Neural progenitor cell (in vitro differentiated cells): ENCODE measurements at regions not wholly inside any gene's neighbourhood (a gene's known extent, or its start where the extent isn't known, plus 50 kb on each side); places are given as distances from the start of the nearest gene placed in this dataset.

Source experiments
- DNase-seq: peaks from one replicate; pipeline ENCODE4 v3.0.0-alpha.2; 2016; ENCODE audit warnings: low spot score
- H2AFZ ChIP-seq: fragments of 200-600 bp; sonication (generic); replicated peaks from 2 replicates; pipeline ENCODE4 v1.6.1; 2016; ENCODE audit warnings: antibody characterized with exemption
- H3F3A ChIP-seq: fragments of 200-600 bp; sonication (generic); 2 replicates; pipeline ENCODE4 v1.6.1; 2016; ENCODE audit warnings: antibody characterized with exemption, low read depth
- H3K27ac ChIP-seq: fragments of 200-600 bp; sonication (generic); 2 replicates; pipeline ENCODE4 v1.5.1; 2016; ENCODE audit warnings: mild to moderate bottlenecking
- H3K27me3 ChIP-seq: fragments of 200-600 bp; sonication (generic); 2 replicates; pipeline ENCODE4 v1.6.1; 2016; ENCODE audit warnings: mild to moderate bottlenecking, moderate library complexity
- H3K36me3 ChIP-seq: fragments of 200-600 bp; sonication (generic); 2 replicates; pipeline ENCODE4 v1.5.1; 2016
- H3K4me1 ChIP-seq: fragments of 200-600 bp; sonication (generic); 2 replicates; pipeline ENCODE4 v1.6.1; 2016; ENCODE audit warnings: mixed run types
- H3K4me2 ChIP-seq: fragments of 200-600 bp; sonication (generic); 2 replicates; pipeline ENCODE4 v1.6.1; 2016
- H3K4me3 ChIP-seq: fragments of 200-600 bp; sonication (generic); 2 replicates; pipeline ENCODE4 v1.5.1; 2016
- H3K79me2 ChIP-seq: fragments of 200-600 bp; sonication (generic); 2 replicates; pipeline ENCODE4 v1.6.1; 2016; ENCODE audit warnings: low read depth
- H3K9ac ChIP-seq: fragments of 200-600 bp; sonication (generic); 2 replicates; pipeline ENCODE4 v1.6.1; 2016
- H3K9me3 ChIP-seq: fragments of 200-600 bp; sonication (generic); 2 replicates; pipeline ENCODE4 v1.5.1; 2016; ENCODE audit warnings: low read depth
- H4K20me1 ChIP-seq: fragments of 200-600 bp; sonication (generic); 2 replicates; pipeline ENCODE4 v1.6.1; 2016; ENCODE audit warnings: low read depth
- H3K27ac Mint-ChIP-seq: 3 replicates; pipeline ENCODE4 v1.8.0; 2021; ENCODE audit warnings: mixed read lengths
- H3K27me3 Mint-ChIP-seq: 2 replicates; pipeline ENCODE4 v1.8.0; 2022; ENCODE audit warnings: low read depth, mild to moderate bottlenecking, inconsistent platforms, moderate library complexity, mixed read lengths; ENCODE audit not compliant: insufficient read depth
- H3K36me3 Mint-ChIP-seq: 3 replicates; pipeline ENCODE4 v1.8.0; 2021; ENCODE audit warnings: mixed read lengths
- H3K4me1 Mint-ChIP-seq: 3 replicates; pipeline ENCODE4 v1.8.0; 2021; ENCODE audit warnings: mixed read lengths
- H3K4me3 Mint-ChIP-seq: 3 replicates; pipeline ENCODE4 v1.8.0; 2021; ENCODE audit warnings: mild to moderate bottlenecking, moderate library complexity, mixed read lengths
- H3K9me3 Mint-ChIP-seq: 3 replicates; pipeline ENCODE4 v1.8.0; 2020; ENCODE audit warnings: mixed read lengths
- CTCF ChIP-seq: fragments of 200-600 bp; sonication (generic); IDR thresholded peaks from 2 replicates; pipeline ENCODE4 v1.5.1; 2017; ENCODE audit warnings: antibody characterized with exemption, mild to moderate bottlenecking
- EZH2 ChIP-seq: fragments of 200-600 bp; sonication (generic); IDR thresholded peaks from 2 replicates; pipeline ENCODE4 v1.6.1; 2017; ENCODE audit warnings: antibody characterized with exemption, mild to moderate bottlenecking, moderate library complexity
- EZH2phosphoT487 ChIP-seq: fragments of 200-600 bp; sonication (generic); IDR thresholded peaks from 2 replicates; pipeline ENCODE4 v1.6.1; 2017; ENCODE audit warnings: antibody characterized with exemption

- Histone ChIP-seq H3K79me2 (no peaks in the 10 kb centered on the region), H3K4me3 (no peak overlapping the region), H3K9me3 (no peaks in the 10 kb centered on the region), H3K9ac (no peak overlapping the region), H4K20me1 (no peaks in the 10 kb centered on the region), H3F3A (no peaks in the 10 kb centered on the region), H3K4me1 (no peaks in the 10 kb centered on the region), H3K4me2 (no peak overlapping the region), H3K36me3 (no peaks in the 10 kb centered on the region), H3K27ac (no peak overlapping the region), H3K27me3 (peaks cover 7% of the 10 kb centered on the region), H2AFZ (no peak overlapping the region)
- H3K9me3 Mint-ChIP-seq, result no peaks in the 10 kb centered on the region
- no peak overlapping the region for H3K27ac Mint-ChIP-seq
- no peaks in the 10 kb centered on the region for H3K36me3 Mint-ChIP-seq
- no peak for DNase-seq
- H3K4me1 Mint-ChIP-seq, result no peaks in the 10 kb centered on the region
- no peaks in the 10 kb centered on the region for H3K27me3 Mint-ChIP-seq
- TF ChIP-seq EZH2 (no peak), CTCF (no peak), EZH2phosphoT487 (no peak)
- H3K4me3 Mint-ChIP-seq, result no peak overlapping the region
Measured at GRCh38 chr2:18384242-18384641, 176.2 kb downstream of the RDH14 start.

- H3K4me1 Mint-ChIP-seq, result no peaks in the 10 kb centered on the region
- no peaks in the 10 kb centered on the region for H3K4me1 ChIP-seq
- peaks cover 7% of the 10 kb centered on the region for H3K27me3 ChIP-seq
- peaks cover 2% of the 10 kb centered on the region for H3K27me3 Mint-ChIP-seq
- H3K4me2 ChIP-seq, result no peak overlapping the region
- H3K27ac Mint-ChIP-seq, result no peak overlapping the region
- H3K79me2 ChIP-seq, result no peaks in the 10 kb centered on the region
- no peaks in the 10 kb centered on the region for H4K20me1 ChIP-seq
- TF ChIP-seq EZH2 (no peak), EZH2phosphoT487 (no peak)
- H3F3A ChIP-seq, result no peaks in the 10 kb centered on the region
- no peak overlapping the region for H3K4me3 Mint-ChIP-seq
- no peaks in the 10 kb centered on the region for H3K36me3 ChIP-seq
- H2AFZ ChIP-seq, result no peak overlapping the region
- H3K9me3 ChIP-seq, result no peaks in the 10 kb centered on the region
- no peaks in the 10 kb centered on the region for H3K36me3 Mint-ChIP-seq
- H3K9me3 Mint-ChIP-seq, result no peaks in the 10 kb centered on the region
- no peak overlapping the region for H3K9ac ChIP-seq
- no peak for DNase-seq
- H3K27ac ChIP-seq, result no peak overlapping the region
- H3K4me3 ChIP-seq, result no peak overlapping the region
Measured at GRCh38 chr2:18381386-18381785, 179.1 kb downstream of the RDH14 start.

GRCh38 chr2:18380321-18380720, 180.1 kb downstream of the RDH14 start:
- Histone ChIP-seq H3K4me2 (no peak overlapping the region), H3K4me1 (no peaks in the 10 kb centered on the region), H3K27me3 (peaks cover 7% of the 10 kb centered on the region), H3K4me3 (no peak overlapping the region), H3K9ac (no peak overlapping the region), H2AFZ (no peak overlapping the region), H4K20me1 (no peaks in the 10 kb centered on the region), H3F3A (no peaks in the 10 kb centered on the region), H3K27ac (no peak overlapping the region), H3K36me3 (no peaks in the 10 kb centered on the region), H3K79me2 (no peaks in the 10 kb centered on the region), H3K9me3 (no peaks in the 10 kb centered on the region)
- Mint-ChIP-seq H3K27me3 (peaks cover 2% of the 10 kb centered on the region), H3K36me3 (no peaks in the 10 kb centered on the region), H3K4me1 (no peaks in the 10 kb centered on the region), H3K4me3 (no peak overlapping the region), H3K27ac (no peak overlapping the region), H3K9me3 (no peaks in the 10 kb centered on the region)
- TF ChIP-seq EZH2 (no peak), EZH2phosphoT487 (no peak), CTCF (no peak)
- DNase-seq, result no peak

GRCh38 chr2:18379870-18380269, 180.6 kb downstream of the RDH14 start:
- no peak overlapping the region for H3K4me3 Mint-ChIP-seq
- no peaks in the 10 kb centered on the region for H3K4me1 Mint-ChIP-seq
- H3K27ac ChIP-seq, result no peak overlapping the region
- H3F3A ChIP-seq, result no peaks in the 10 kb centered on the region
- peaks cover 7% of the 10 kb centered on the region for H3K27me3 ChIP-seq
- H3K36me3 ChIP-seq, result no peaks in the 10 kb centered on the region
- H3K9me3 ChIP-seq, result no peaks in the 10 kb centered on the region
- H3K27ac Mint-ChIP-seq, result no peak overlapping the region
- no peak overlapping the region for H3K4me3 ChIP-seq
- no peak overlapping the region for H2AFZ ChIP-seq
- H3K36me3 Mint-ChIP-seq, result no peaks in the 10 kb centered on the region
- H4K20me1 ChIP-seq, result no peaks in the 10 kb centered on the region
- no peaks in the 10 kb centered on the region for H3K4me1 ChIP-seq
- TF ChIP-seq EZH2phosphoT487, result no peak
- no peak for TF ChIP-seq CTCF
- no peak for TF ChIP-seq EZH2
- no peak overlapping the region for H3K9ac ChIP-seq
- no peaks in the 10 kb centered on the region for H3K79me2 ChIP-seq
- no peak overlapping the region for H3K4me2 ChIP-seq
- peak; percentile 38 for DNase-seq
- peaks cover 2% of the 10 kb centered on the region for H3K27me3 Mint-ChIP-seq
- no peaks in the 10 kb centered on the region for H3K9me3 Mint-ChIP-seq
